ENCODE measurements at regions not wholly inside any gene's neighbourhood (a gene's known extent, or its start where the extent isn't known, plus 50 kb on each side); places are given as distances from the start of the nearest gene placed in this dataset.

DNA sequence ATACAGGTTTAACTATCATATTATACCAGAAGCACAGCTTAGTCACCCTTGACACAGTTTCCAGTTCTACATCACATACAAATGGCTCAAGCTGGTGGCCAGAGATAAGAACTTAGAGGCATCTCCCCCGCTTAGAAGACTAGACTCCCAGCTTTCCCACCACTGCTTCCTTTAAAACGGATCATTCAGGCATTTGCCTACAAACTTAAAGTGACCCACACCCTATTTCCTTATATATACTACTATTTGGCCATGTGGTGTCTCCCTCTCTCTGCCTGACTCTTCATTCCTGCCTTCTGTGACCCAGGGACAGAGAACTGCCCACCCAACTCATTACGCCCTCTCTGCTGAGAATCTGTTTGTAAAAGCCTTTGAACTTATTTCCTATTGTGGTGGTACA, 781.2 kb upstream of the DIAPH2 start:
- no peak for TF ChIP-seq ZNF302 (CRISPR knock-in tag; IDR thresholded peaks at IDR 0.05)
- TF ChIP-seq CTCF (IDR thresholded peaks at IDR 0.05): no peak
- TF ChIP-seq HOXA7 (CRISPR knock-in tag; IDR thresholded peaks at IDR 0.05): no peak
